ENCODE measurements at regions not wholly inside any gene's neighbourhood (a gene's known extent, or its start where the extent isn't known, plus 50 kb on each side); places are given as distances from the start of the nearest gene placed in this dataset.
"Not testable (repeated sequence)": the region's sequence is repeated elsewhere in the genome, so short reads cannot be mapped to it uniquely, and the experiment has no call there.

DNA sequence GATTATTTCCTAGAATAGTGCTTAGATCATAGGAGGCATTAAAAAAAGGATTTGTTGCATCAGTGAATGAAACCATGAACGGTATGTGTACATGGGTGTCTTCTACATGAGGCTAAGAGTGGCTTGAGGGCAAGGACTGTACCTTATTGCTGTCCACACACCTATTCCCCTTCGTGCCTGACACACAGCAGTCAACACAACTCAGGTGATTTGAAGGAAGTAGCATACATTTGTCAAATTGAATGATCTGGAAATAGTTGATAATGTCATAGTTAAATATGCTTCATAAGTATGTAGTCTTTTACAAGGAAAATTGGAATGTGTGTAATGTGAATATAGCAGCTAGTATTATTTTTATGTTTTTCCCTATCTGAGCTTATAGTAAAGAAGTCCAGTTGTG lies 189.0 kb upstream of the DAB1 start:
- no peak for DNase-seq

- DNase-seq: no peak
These were observed 182.1 kb upstream of the DAB1 start for GRCh38 chr1:57605933-57606332.

DNA sequence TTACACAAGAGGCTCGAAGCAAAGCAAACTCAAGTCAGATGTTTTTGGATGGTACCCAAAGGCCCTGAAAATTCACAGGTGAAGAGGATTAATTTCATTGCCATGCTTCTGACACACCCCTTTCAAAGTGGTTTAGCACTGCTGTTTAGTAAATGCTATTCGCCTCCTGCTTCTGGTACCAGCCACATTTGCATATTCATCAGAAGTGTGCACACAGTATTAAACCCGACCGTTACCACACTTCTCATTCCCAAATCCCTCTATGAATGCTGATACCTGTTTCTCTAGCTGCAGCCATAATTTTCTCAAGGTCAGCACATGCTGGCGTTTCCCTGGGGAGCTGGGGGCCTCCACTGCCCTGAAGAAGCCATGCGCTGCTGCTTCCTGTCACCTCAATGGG lies 179.8 kb upstream of the DAB1 start:
- DNase-seq: no peak

DNA sequence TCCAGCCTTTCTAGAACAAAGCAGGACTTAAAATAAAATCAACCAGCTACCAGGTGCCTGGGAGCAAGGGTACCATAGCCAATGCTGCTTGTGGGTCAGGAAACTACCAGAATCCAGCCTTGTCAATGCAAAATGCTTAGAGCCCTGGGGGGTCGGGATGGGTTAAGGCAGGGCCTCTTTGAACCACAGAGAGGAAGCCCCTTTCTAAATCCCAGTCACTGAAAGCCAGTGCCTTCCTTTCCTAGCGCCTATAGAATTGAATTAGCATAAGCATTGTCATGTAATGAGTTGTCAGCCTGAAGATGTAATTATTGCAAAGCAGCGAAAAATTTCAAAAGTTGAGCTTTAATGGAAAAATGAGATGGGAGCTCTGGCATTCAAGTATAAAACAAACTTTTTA lies 176.6 kb upstream of the DAB1 start:
- no peak for DNase-seq

GRCh38 chr1:57599236-57599994 lies 175.6 kb upstream of the DAB1 start:
- DNase-seq: no peak

GRCh38 chr1:57597036-57597435 lies 173.2 kb upstream of the DAB1 start:
- DNase-seq: no peak

DNA sequence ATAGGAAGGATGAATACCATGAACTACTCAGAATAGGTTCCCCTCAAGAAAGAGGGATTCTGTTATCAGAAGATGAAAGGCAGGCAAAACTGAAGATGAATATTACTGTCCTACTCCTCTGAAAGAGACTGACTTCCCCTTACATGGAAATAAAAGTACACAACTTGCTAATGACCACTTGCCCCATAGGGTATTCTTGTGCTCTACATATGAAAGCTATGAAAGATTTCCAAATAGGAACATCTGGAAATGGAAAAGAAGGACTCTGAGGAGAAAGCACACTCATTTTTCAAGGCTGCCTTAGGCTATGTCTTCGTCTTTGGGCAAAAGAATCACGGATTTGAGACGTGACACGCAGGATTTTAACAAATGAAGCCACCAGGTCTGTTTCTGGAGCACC lies 170.1 kb upstream of the DAB1 start:
- DNase-seq: no peak

DNA sequence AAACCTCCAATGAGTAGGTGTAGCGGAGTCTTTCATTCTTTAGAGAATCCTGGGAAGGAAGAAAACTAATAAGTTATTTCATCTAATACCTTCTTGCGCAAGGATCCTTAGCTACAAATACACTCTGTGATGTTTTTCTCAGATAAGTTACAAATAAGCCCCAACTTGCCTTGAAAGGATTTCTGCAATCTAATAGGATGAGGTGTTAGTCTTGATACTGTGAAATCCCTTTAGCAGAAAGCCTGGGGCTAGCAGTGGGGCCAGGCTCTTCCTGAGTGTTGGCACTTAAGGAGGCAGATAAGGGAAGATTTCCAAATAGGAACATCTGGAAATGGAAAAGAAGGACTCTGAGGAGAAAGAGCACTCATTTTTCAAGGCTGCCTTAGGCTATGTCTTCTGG lies 168.0 kb upstream of the DAB1 start:
- DNase-seq: no peak

DNA sequence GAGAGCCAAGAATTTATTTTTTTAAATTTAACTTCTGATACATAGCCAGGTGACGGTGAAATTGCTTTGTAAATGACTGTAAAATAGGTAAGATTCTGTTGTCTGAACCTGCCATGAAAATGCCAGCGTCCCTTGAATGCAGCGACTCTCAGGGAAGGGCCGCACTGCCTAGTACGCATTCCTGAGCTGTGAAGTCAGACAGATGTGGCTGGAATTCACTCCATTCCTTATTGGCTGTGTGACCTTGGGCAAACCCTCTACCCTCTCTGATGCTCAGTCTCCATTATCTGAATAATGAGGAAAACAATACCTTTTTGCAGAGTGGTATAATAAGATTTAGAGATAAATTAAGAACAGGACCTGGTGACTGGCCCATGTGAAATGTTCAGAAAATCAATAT lies 167.1 kb upstream of the DAB1 start:
- DNase-seq: no peak

DNA sequence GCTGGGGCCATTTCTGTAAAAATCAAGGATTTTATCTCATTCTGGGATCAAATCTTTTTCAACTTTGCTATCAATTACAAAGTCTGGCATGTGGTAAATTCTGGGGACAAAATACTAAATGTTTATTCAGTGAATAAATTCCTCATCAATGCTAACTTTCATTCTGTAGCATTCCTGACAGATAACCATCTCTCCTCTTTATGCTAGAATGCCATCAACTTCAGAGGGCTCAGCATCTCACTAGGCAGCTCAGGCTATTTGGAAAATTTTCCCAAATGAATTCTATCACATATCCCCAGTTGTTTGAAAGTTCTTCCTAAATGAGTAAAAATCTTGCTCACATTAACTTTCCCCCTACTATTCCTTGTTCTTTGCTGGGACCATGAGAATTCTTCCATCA lies 163.0 kb upstream of the DAB1 start:
- DNase-seq: no peak

- DNase-seq: no peak
These were observed 154.8 kb upstream of the DAB1 start for GRCh38 chr1:57578680-57579079.

DNA sequence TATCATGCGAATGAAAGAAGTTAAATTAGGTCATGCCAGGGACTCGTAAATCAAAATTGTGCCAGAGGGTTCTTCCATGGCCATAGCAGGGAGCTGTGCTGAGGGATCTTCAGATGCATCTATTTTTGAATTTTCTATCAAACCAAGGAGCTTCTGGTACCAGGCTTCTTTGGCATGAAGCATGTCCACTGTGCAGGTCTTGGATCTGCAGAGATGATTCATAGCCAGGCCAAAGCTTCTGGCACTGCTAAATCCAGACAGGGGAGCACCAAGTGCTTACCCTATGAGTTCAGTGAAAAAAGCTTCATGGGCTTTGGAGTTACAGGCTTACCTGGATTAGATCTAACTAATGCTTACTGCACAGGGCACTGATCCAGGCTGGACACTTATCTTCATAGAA lies 154.2 kb upstream of the DAB1 start:
- no peak for DNase-seq

DNA sequence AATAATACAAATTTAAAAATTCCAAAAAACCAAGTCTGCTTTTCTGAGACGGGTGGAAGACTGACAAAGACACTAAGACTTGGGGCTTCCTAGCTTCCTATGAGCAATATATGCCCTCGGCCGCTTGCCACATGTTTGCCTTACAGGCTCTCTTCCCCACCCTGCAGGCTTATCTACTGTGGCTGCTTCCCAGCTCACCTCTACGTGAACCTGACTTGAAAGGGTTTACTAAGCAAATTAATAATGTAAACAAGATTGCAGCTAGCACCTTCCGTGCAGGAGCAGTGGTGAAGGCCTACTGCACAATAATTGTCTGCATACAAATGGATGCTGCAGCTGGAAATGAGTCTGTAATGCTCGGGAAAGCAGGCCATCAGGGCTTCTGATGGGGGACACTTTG lies 152.9 kb upstream of the DAB1 start:
- DNase-seq: no peak

- DNase-seq: no peak
These were observed 148.2 kb upstream of the DAB1 start for GRCh38 chr1:57572016-57572415.

DNA sequence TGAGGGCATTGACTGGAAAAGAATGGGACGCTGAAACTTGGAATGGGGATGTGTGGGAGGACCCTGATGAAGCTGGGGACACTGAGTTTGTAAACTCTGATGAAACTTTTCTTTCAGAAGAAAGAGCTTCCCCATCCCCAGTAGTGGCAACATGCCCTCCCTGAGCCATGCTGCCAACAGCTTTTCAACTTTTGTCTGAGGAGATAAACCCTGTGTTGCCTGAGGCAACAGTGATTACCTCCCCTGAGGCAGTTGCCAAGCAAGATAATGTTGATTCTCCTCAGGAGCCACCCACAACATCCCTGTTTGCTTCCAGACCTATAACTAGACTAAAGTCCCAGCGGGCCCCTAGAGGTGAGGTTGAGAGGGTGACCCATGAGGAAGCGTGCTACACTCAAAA lies 134.2 kb upstream of the DAB1 start:
- DNase-seq: not testable (repeated sequence)

DNA sequence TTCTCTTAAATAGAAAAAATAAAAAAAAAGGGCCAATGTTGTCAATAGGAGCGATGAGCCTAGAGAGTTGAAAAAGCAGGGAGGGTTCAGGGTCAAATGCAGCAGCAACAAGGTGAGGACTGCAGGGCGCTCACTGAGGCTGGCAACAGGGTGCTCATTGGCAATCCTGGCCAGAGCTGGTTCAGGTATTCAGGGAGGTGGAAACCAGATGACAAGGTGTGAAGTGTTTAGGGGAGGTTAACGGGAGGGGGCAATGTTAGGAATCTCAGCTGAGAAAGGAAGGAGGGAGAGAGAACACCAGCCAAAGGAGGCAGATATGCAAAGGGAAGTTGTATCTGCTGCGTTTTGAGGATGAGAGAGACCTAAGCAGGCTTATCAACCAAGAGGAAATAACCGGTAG lies 129.8 kb upstream of the DAB1 start:
- no peak for DNase-seq

- no peak for DNase-seq
These were observed 127.6 kb upstream of the DAB1 start for GRCh38 chr1:57551476-57551875.

GRCh38 chr1:57550092-57550491 lies 126.2 kb upstream of the DAB1 start:
- DNase-seq: no peak

GRCh38 chr1:57549300-57549699 lies 125.4 kb upstream of the DAB1 start:
- DNase-seq: no peak

- DNase-seq: no peak
These were observed 122.9 kb upstream of the DAB1 start for GRCh38 chr1:57546549-57547330.

DNA sequence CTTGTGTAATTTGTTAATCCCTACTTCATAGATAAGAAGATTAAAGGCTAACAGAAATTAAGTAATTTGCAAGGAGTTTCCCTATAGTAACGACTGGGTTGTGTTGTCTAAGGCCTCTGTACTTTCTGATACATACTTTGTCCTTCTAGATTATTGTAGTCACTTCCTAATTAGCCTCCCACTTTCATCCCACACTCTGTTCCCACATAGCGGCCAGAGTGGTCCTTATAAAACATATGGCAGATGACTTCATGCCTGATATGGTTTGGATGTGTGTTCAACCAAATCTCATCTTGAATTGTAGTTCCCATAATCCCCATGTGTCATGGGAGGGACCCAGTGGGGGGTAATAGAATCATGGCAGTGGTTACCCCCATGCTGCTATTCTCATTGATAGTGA lies 120.5 kb upstream of the DAB1 start:
- no peak for DNase-seq

DNA sequence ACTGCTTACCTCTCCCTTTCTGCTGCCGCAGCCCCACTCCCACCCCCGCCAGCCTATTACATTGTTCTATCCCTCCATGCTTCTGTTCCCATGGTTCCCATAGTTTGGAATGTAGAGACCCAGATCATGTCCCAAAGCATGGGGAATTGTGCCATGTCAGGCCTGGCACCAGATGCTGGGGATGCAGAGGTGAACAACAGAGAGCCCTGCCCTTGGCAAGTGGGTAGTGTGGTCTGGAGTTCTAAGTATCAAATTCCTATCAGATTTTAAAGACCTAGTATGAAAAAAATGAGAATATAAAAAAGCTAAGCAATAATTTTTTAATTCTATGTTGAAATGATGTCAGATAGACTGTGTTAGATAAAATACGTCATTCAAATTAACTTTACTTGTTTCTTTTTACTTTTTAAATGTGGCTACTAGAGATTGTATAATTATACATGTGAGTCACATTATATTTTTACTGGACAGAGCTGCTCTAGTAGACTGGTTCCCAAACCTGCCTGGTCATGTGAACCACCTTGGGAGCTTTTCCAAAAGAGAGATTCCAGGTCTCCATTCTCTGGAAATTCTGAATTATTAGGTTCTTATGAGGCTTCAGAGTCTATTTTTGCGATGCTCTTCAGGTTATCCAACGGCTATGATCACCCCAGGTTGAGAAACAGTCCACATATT lies 113.0 kb upstream of the DAB1 start:
- DNase-seq: no peak

DNA sequence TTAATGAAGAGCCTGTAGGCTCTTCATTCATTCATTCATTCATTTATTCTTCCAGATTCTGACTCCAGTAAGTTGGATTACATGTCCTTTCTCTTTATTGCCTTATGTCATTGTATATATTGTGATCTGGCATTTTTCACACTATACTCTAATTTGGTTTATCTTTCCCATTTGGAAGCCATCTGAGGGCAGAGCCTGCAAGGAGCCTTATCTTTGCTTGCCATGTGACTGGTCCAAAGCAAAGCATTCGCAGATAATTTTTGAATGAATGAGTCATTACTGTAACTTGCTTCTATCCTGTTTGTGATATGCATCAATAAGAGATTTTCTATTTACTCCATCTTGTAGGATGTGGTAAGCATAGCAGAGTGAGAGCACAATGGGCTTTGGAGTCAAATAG lies 108.4 kb upstream of the DAB1 start:
- no peak for DNase-seq

- not testable (repeated sequence) for DNase-seq
These were observed 107.0 kb upstream of the DAB1 start for GRCh38 chr1:57530911-57531260.
